Bronchial epithelial cell (primary cell): ENCODE measurements at regions not wholly inside any gene's neighbourhood (a gene's known extent, or its start where the extent isn't known, plus 50 kb on each side); places are given as distances from the start of the nearest gene placed in this dataset.

Source experiments
- DNase-seq: peaks from one replicate; pipeline ENCODE4 v3.0.0-alpha.2; 2010; ENCODE audit warnings: low read depth
- FAIRE-seq: peaks from 2 replicates; lab custom pipeline; 2011; peaks lifted over from hg19 to GRCh38; lab: Jason Lieb, UNC
- H3K27me3 ChIP-seq: 2 replicates; pipeline ENCODE4 v1.5.1; 2011; ENCODE audit warnings: low read length; ENCODE audit not compliant: control insufficient read depth, insufficient read depth
- H3K36me3 ChIP-seq: 2 replicates; pipeline ENCODE4 v1.5.1; 2011; ENCODE audit warnings: low read length; ENCODE audit not compliant: control insufficient read depth, insufficient read depth
- H3K4me3 ChIP-seq: 2 replicates; pipeline ENCODE4 v1.5.1; 2011; ENCODE audit warnings: mild to moderate bottlenecking, low read depth, low read length, control low read depth
- CTCF ChIP-seq: IDR thresholded peaks from 2 replicates; pipeline ENCODE4 v1.5.1; 2011; ENCODE audit warnings: mild to moderate bottlenecking, moderate library complexity, low read length, control low read depth, inconsistent platforms; ENCODE audit not compliant: insufficient read depth, severe bottlenecking

- DNase-seq, result no peak
- Histone ChIP-seq H3K27me3 (no peaks in the 10 kb centered on the region), H3K4me3 (no peak overlapping the region), H3K36me3 (no peaks in the 10 kb centered on the region)
- TF ChIP-seq CTCF, result no peak
- no peak for FAIRE-seq
Measured at GRCh38 chr1:168386492-168386891, 105.8 kb downstream of the TBX19 start.

GRCh38 chr1:168381850-168382249 lies 101.2 kb downstream of the TBX19 start:
- no peak for TF ChIP-seq CTCF
- H3K4me3 ChIP-seq, result no peak overlapping the region
- DNase-seq (no peak), FAIRE-seq (no peak)
- no peaks in the 10 kb centered on the region for H3K36me3 ChIP-seq
- H3K27me3 ChIP-seq, result no peaks in the 10 kb centered on the region

- H3K36me3 ChIP-seq, result no peaks in the 10 kb centered on the region
- no peak for FAIRE-seq
- H3K4me3 ChIP-seq, result no peak overlapping the region
- TF ChIP-seq CTCF, result no peak
- no peaks in the 10 kb centered on the region for H3K27me3 ChIP-seq
- DNase-seq, result no peak
Measured at GRCh38 chr1:168380945-168381344, 100.3 kb downstream of the TBX19 start.

GRCh38 chr1:168379104-168379860 lies 98.6 kb downstream of the TBX19 start:
- no peak for TF ChIP-seq CTCF
- peak; percentile 65 for DNase-seq
- Histone ChIP-seq H3K36me3 (no peaks in the 10 kb centered on the region), H3K27me3 (no peaks in the 10 kb centered on the region), H3K4me3 (no peak overlapping the region)
- no peak for FAIRE-seq

GRCh38 chr1:168375566-168376300 lies 95.1 kb downstream of the TBX19 start:
- no peak for TF ChIP-seq CTCF
- no peak for DNase-seq
- H3K36me3 ChIP-seq, result no peaks in the 10 kb centered on the region
- FAIRE-seq, result no peak
- no peak overlapping the region for H3K4me3 ChIP-seq
- no peaks in the 10 kb centered on the region for H3K27me3 ChIP-seq
